Stimulated activated CD4-positive, alpha-beta T cell treated with anti-CD3 and anti-CD28 coated beads, Interleukin-2, amount 100 ng/mL, for 4 hours (primary cell): ENCODE measurements at regions not wholly inside any gene's neighbourhood (a gene's known extent, or its start where the extent isn't known, plus 50 kb on each side); places are given as distances from the start of the nearest gene placed in this dataset.

Experiments used
- DNase-seq: peaks from one replicate; pipeline ENCODE4 v3.0.0-alpha.2; 2020; ENCODE audit warnings: low read depth

DNA sequence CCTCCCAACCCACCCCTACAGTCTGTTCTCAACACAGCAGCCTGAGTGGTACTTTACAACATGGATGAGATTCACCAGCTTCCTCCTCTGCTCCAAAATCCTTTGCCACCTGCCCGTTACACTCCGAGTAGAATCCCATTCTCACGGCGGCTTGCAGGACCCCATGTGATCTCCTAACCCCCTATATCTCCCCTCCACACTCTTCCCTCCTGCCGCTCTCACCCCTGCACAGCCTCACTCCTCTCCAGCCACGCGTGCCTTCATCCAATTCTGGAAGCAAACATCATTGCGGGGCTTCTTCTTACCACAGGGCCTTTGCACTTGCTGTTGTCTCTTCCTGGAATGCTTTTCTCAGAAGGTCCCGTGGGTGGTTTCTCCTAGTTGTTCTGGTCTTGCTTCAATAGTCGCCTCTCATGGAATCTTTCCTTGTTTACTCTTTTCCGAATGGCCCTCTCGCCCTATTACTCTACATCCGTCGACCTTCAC is 472.3 kb downstream of the CDH26 start:
- no peak for DNase-seq

DNA sequence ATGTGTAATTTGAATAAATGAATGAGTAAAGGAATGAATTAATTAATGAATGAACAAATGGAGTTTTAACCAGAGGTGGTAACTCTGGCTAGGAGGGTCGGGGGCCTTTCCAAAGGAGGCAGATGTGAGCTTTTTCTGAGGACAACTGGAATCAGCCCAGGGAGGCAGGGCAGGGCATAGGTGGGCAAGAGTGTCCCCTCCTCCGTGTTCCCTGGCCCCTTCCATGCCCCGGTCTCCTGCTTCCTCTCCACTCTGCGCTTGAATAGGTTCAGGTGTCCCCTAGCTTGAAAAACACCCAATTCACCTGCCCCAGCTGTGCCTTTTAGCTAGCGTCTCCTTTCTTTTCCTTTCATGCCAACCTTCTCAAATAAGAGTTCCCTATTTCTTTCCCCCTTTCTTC is 473.1 kb downstream of the CDH26 start:
- DNase-seq = no peak

DNA sequence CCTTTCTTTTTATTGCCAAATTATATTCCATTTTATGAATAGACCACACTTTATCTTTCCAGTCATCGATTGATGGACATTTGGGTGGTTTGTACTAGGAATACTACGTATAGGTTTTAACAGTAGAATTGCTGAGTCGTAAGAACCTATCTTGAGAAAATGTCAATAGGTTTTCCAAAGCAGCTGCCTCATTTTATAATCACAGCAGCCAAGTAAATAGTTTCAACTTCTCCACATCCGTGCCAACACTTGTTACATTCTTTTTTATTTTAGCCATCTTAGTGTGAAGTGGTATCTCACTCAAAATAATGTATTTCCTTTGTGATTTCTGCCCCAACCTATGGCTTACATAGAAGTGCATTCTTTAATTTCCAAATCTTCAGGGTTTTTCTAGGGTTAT is 479.2 kb downstream of the CDH26 start:
- no peak for DNase-seq

DNA sequence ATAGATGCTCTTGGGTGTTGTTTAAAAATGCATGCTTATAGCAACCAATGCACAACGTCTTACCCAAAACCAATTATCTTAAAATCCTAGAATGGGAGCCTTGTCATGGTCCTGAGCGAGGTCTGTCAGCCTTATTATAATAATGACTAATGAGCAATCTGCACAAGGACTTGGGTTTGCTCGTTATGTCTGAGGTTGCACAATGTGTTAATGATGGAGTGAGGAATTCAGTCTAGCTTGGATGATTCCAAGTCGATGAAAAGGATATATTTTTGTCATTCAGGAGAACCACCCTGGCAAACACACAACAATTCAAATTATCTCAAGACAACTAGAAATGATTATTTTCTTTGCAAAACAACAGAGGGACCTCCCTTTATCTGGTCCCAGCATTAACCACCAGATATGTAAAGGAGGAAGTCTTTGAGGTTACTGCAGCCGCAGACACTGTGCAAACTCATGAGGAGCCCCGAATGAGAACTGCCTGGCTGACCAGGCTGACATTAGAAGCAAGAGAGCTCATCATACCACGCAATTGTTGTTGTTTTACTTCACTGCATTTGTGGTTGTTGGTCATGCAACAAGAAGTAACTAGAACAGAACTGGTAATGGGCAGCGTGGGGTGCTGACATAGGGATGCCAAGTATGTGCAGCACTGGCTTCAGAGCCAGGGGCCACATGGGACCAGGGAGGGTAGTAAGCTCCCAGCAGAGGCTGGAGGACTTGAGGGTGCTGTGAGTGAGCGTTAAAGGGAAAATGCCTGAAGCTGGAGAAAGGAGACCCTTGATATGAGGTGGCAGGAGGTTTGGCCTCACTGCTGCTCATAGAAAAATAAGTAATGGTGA is 488.3 kb downstream of the CDH26 start:
- no peak for DNase-seq

DNA sequence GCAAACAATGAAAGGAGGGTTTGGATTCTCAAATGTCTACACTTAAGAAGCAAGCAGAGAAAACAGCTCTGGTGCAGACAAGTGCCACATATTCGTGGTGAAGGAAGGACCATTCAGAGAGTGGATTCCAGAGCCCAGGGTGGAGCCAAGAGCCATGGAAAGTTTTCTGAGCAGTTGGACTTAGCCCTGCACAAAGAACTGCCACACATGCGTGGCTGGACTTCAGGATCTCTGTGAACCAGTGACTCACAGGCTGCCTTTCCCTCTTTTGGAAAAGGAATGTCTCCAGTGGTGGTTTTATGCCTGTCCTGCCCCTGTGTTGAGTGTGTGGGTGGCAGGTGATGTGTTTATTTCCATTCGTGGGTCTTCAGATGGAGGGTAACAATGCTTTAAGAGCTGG is 489.5 kb downstream of the CDH26 start:
- no peak for DNase-seq

DNA sequence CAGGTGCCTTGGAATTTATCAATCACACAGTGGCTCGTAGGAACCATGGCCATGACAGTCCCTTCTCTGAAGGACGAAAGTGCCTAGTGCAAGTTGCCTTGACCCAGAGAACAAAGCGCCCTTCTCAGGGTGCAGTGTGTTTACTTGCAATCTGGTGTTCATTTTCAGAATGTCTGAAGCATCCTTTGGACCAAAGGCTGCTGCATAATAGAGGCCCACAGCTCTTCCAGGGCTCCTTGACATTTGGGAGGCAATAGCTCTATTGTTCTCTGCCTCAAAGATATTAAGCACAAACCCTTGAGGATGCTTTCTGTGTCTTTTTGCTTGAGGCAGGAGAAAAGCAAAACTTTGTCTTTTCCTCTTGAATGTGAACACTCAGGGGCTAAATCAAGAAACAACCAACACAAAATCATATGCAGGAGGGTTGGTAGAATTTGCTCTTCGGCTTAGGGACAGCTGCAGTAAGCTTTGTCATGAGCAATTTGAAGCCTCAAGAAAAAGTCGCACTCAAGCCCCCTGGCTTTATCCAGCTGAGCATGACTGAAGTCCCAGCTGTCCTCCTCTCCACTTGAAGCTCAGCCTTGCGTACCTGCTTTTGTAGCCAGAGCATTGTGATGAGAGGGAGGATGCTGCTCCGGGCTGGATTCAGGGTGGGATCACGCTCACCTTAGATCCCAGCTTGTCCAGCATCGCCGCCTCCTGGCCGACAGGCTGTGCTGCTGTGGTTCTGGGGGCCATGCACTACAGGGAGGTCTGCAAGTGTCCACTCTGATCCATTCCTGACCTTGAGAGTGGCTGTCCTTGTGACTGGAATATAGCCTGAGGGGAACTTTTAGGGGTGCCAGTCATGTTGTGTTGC is 495.4 kb downstream of the CDH26 start:
- DNase-seq = no peak

DNA sequence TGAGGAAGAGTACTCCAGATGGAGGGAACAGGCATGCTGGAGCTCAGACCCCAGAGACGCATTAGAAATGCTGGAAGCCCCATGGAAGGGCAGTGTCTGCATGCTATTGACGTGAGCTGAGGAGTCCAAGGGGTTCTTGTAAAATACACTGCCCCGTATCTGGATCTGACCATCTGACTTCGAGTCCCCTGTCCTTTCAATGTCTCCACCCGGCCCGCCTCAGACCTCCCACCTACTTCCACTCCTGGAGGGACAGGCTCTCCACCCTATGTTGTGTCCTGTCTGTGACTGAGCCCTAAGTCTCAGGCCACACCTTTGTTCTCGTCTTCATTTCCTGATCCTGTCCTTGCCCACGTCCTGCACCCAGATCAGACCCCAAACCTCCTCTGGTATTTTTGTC is 496.3 kb downstream of the CDH26 start:
- no peak for DNase-seq

DNA sequence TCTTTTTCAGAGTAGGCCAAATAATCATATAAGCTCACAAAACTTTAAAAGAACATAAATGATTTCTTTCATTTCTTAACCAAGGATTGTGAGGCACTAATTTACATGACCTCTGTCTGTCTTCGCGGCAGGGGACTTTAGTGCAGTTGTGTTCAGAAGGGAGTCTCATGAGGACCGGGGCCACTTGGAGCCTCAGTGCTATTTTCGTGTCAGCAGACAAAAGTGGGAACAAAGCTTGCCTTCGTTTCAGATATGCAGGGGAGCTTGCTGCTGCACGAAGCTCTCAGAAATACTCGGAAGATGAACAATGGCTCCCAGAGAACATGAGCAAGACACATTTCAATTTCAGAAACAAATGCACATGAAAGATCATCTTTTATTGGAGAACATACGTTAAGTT is 497.0 kb downstream of the CDH26 start:
- no peak for DNase-seq

DNA sequence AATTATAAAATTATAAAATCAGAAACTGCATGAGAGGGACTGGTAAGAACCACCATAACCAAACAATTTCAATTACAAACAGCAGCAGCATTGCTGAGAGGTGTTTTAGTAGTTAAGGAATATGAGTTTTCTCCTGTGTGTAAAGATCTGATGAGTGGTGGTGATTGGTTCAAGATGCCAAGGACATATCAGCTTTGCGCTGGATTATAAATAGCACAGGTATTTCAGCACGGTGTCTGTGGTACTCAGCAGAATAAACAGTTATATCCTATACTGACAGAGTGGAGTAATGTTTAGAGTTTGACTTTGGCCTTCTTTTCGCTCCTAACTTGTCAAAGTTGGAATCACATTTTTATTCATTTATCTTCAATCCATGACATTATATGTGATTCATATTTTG is 501.0 kb downstream of the CDH26 start:
- DNase-seq = no peak

DNA sequence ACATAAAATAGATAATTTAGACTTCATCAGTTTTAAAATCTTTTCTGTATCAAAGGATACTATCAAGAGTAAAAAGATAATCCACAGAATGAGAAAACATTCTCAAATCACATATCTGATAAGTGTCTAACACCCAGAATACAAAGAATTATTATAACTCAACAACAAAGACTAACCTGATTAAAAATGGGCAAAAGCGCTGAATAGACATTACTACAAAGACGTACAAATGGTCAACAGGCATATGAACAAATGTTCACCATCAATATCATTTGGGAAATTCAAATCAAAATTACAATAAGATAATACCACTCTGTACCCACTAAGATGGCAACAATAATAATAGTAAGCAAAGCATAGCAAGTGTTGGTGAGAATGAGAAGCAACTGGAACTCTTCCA is 503.8 kb downstream of the CDH26 start:
- no peak for DNase-seq

DNA sequence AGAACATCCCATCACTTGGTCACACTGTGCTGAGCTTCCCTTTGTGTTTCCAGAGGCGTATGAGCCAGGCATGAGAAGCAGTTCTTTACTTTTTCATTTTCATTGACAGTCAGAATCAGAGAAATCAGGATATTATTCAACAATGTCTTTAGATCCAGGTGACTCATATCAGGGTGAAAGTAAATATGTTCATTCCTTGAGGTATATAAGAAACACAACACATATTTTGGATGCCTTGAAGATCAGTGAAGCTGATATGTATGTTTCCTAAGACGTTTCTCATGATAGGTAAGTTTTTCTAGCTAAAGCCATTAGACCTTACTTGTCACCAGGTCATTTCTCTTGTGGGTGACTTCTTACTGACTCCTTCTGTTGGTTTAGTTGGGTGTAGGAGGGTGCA is 505.6 kb downstream of the CDH26 start:
- no peak for DNase-seq

DNA sequence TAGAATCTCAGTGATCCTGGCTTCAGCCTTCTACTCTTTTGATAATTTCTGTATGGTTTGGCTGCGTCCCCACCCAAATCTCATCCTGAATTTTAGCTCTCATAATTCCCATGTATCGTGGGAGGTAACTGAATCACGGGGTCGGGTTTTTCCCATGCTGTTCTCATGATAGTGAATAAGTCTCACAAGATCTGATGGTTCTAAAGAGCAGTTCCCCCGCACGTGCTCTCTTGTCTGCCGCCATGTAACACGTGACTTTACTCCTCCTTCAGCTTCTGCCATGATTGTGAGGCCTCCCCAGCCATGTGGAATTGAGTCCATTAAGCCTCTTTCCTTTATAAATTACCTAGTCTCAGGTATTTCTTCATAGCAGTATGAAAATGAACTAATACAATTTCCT is 507.2 kb downstream of the CDH26 start:
- DNase-seq = no peak

DNA sequence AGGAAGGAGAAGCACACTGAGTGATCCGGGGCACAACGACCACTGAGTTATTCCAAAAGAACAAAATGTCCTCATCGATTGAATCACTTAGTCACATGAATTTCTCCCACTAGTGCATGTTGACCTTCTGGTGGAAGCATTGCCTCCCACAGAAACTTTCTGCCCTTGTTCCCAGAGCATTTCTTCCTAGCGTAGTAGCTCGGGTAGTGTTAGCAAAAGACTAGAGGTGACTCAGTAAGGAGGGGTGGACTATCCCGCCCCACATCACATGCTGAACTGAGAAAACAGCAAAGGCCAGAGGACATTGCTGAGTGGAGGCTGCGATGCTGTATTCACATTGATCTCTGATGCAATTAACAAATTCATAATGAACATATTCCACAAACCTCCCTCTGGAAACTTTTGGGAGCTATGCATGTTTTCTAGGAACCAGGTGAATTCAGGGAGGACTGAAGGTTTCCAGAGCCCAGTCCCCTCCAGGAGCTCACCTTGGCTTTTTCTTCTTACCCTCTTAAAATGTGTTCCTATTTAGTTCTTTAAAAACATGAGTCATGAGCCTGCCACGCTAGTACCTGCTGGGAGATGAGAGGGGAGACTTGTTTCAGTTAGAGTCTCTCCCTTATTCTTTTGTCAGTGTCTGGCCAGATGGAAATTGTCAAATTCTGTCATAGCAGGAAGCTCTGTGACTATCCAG is 507.9 kb downstream of the CDH26 start:
- DNase-seq = no peak

DNA sequence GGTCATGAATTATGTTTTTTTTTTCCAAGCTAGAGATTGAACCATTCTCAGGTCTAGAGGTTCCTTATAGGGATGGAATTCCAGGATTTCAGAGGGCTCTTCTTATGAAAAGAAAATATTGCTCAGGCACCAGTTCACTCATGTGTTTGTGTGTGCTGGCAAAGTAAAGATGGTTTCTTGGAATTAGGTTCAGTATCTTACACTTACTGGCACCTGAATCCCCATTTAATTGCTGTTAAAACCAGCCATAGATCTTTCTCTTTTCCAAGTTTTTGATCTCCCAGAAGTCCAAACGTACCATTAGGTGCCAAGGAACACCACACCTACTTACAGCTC is 508.4 kb downstream of the CDH26 start:
- no peak for DNase-seq

DNA sequence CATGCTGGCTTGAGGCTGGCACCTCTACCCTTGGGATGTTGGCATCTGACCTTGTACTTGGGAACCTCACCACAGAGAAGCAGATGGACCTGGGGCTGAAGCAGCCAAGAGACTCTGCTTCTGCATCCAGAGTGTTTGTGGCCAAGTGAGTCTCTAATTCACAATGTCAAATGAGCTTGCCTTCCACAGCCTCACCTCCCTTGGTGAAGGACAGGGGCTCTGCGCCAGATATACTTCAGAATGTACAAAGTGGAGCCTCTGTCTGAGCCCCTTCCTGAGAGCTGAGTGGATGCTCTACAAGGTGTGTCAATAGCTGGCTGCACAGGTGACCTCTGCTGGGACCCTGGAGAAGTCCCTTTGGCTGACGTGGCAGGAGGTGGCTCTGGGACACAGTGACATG is 508.9 kb downstream of the CDH26 start:
- DNase-seq = no peak

DNA sequence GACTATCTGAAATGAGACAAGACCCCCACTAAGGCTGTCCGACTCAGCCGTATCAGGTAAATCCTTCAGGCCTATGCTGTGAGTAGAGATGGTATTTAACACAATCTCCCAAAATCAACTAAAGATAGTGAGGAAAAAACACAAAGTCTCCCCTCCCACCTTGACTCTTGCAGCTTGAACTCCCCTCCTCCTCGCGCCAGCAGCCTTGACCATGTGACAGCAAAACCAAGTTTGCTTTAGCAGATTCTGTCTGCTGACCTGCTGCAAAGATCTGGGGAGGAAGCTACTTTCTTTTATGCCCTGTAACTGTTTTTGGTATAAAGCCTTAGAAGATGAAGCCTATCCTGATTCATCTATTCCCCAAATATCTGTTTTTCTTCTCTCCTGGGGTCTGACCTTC is 509.5 kb downstream of the CDH26 start:
- no peak for DNase-seq

DNA sequence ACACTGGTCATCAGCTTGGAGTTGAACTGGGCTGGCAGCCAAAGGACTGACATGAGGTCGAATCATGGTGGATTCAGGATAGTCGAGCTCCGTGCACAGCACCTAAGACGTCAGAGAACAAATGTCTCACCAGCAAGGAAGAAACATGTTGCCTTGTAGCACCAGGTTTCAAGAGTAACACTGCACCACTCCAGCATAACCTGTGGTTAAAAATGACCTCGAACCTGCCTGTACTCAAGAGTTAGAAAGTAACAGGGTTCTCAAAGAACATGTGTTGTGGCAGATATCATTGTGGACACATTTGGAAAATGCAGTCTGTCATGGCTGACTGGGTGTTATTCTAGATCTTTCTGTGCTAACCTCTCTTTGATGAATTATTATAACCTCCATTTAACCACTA is 511.6 kb downstream of the CDH26 start:
- DNase-seq = no peak

DNA sequence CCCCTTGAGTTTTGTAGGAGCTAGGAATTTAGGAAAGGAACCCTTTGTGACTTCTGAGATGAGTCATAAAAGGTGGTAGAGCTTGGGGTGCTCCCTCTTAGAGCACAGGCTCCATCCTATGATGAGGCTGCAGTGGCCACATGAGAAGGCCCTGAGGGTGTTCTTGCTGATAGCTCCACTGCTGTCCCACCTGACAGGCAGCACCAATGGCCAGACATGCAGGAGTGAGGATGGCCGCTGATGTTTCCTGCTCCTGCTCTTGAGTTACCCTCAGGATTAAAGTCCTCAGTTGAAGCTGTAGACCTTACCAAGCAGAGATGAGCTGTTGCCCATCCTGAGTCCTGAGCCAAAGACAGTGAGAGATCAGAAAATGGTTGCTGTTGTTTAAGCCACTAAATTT is 512.1 kb downstream of the CDH26 start:
- no peak for DNase-seq

DNA sequence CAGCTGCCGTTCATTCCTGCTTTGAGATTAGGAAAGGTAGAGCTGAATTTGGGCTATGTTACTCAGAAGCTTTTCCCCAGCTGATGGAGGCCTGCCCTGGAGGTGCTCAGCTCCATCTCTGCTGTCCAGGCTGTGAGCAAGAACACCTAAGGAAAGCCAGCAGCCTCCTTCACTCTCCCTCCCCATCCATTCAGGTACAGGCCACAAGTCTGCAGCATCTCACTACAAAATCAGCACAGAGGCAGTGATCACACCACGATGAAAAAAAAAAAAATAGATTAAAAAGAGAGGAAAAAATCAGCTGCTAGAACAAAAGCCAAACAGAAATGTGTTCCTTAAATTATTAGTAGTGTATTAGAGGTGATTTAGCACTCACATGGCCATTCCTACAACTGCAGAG is 515.0 kb downstream of the CDH26 start:
- DNase-seq = no peak

DNA sequence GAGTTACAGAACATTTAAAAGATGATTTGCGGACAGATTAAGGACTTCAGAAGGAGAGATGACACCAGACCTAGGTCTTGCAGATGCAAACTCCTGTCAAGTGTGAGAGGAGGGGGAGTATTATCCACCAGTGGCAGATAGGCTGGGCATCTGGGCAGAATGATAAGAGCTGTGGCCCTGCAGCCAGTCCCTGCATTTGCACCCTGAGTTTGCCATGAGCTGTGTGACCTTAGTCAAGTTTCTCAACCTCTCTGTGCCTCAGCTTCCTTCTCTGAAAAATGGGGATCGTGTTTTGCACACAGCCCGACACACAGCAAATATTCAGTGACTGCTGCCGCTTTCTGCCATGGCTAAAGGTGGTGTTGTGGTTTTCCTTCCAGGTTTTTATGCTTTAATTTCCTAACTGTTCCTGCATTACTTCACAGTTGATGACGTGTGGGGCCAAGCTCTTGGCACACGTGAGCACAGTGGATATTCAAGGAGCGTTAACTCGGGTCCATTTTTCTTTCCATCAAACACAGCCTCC is 516.2 kb downstream of the CDH26 start:
- DNase-seq = no peak

DNA sequence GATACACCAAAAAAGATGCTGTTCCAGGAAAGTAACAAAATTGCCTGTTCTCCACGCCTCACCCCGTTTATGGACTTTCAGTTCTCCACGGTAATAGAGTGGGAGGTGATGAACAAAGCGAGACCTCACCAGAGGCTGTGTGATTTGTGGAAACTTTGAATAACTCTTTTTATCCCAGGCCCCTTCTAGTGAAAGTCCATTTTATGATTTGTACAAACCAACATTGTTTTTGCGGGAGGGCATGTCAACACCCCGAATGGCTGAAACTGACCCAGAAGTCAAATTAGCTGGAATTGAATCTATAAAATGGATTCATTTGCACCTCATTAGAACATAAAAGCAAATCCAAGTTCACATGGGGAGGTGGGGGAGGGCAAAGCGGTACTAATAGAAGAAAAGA is 517.8 kb downstream of the CDH26 start:
- no peak for DNase-seq

DNA sequence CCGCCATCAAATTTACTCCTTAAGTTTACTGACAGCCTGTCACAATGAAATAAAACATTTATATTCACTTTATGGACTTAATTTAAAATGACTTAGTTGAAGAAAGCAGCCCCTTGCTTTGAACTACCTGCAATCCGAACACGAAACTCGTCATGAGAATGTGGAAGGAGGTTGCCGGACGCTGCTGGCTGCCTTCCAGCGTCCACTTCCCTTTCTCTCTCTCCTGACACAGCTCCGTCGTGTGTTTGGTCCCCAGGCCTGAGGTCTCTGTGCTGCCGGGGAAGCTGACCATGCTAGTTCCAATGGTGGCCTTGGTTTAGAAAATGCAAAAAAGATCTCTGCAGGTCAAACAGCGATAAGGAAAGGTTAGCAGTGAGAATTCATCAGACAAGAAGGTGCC is 519.7 kb downstream of the CDH26 start:
- no peak for DNase-seq

DNA sequence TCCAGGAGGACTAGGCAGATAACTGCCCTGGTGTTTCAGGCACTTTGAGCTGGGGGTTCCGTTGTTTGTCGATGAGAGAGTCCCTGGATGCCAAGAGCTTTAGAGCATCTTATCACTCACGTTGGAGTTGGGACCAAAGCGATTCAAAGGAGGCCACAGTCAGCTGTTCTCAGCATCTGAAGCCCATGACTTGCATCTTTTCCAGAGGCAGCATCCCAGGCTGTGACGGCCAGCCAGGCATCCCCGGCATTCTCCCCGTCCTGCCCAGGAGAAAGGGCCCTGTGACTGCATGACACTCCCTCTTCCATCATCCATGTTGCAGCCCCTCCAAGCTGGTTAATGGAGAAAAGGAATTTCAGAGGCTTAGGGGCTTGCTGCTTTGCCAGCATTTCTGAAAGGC is 520.3 kb downstream of the CDH26 start:
- DNase-seq = no peak
